ENCODE measurements at regions not wholly inside any gene's neighbourhood (a gene's known extent, or its start where the extent isn't known, plus 50 kb on each side); places are given as distances from the start of the nearest gene placed in this dataset.
"Not testable (repeated sequence)": the region's sequence is repeated elsewhere in the genome, so short reads cannot be mapped to it uniquely, and the experiment has no call there.

- TF ChIP-seq EP300 (IDR thresholded peaks at IDR 0.05) (no peak), CTCF (IDR thresholded peaks at IDR 0.05) (no peak), POLR2A (IDR thresholded peaks at IDR 0.05) (no peak)
- intact Hi-C loops (cut with DNase I), result no loop called here
- H3K4me3 ChIP-seq, result no peak overlapping the region
- no peak for DNase-seq
- no peak overlapping the region for H3K27ac ChIP-seq
- H3K4me1 ChIP-seq (ENCODE audit: insufficient read depth), result no peaks in the 10 kb centered on the region
- H3K27me3 ChIP-seq, result no peaks in the 10 kb centered on the region
- H3K36me3 ChIP-seq, result no peaks in the 10 kb centered on the region
- 55 to 70% (median 62%) methylated on average over 4 of the region's 4 CpGs for WGBS, 3 donors
- H3K9me3 ChIP-seq, result peaks cover 0 to 2% of the 10 kb centered on the region in 2 donors
Measured at GRCh38 chr7:73952266-73952665, 75.7 kb upstream of the ELN start.

- H3K9me3 ChIP-seq, result peaks cover 0 to 2% of the 10 kb centered on the region in 2 donors
- H3K36me3 ChIP-seq, result no peaks in the 10 kb centered on the region
- H3K27me3 ChIP-seq, result no peaks in the 10 kb centered on the region
- no peak overlapping the region for H3K4me3 ChIP-seq
- no peak for DNase-seq
- H3K27ac ChIP-seq, result no peak overlapping the region
- intact Hi-C loops (cut with DNase I), result no loop called here
- no peaks in the 10 kb centered on the region for H3K4me1 ChIP-seq (ENCODE audit: insufficient read depth)
- WGBS, 3 donors, result 72 to 83% (median 82%) methylated on average over 3 of the region's 3 CpGs
- TF ChIP-seq EP300 (IDR thresholded peaks at IDR 0.05) (no peak), POLR2A (IDR thresholded peaks at IDR 0.05) (no peak)
Measured at GRCh38 chr7:73954181-73954580, 73.8 kb upstream of the ELN start.

DNA sequence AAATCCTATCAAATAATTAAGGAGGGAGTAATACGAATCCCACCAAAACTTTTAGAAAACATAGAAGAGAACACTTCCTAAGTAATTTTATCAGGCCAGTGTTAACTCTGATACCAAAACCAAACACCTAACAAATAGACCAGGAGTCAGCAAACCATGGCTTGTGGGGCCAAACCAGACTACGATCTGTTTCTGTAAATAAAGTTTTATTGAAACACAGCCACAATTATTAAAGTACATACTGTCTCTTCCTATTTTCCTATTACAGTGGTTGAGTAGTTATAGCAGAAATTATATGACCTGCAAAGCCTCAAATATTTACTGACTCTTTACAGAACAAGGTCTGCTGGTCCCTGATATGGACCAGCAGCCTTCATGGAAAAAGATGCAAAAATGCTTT lies 73.1 kb upstream of the ELN start:
- intact Hi-C loops (cut with DNase I), result no loop called here
- 57 to 74% (median 62%) methylated on average over 2 of the region's 2 CpGs for WGBS, 3 donors
- no peaks in the 10 kb centered on the region for H3K27me3 ChIP-seq
- no peak overlapping the region for H3K27ac ChIP-seq
- H3K4me3 ChIP-seq, result no peak overlapping the region
- H3K36me3 ChIP-seq, result no peaks in the 10 kb centered on the region
- no peaks in the 10 kb centered on the region for H3K9me3 ChIP-seq
- TF ChIP-seq POLR2A (IDR thresholded peaks at IDR 0.05) (no peak), EP300 (IDR thresholded peaks at IDR 0.05) (no peak), CTCF (IDR thresholded peaks at IDR 0.05) (no peak)
- no peaks in the 10 kb centered on the region for H3K4me1 ChIP-seq (ENCODE audit: insufficient read depth)
- no peak for DNase-seq

DNA sequence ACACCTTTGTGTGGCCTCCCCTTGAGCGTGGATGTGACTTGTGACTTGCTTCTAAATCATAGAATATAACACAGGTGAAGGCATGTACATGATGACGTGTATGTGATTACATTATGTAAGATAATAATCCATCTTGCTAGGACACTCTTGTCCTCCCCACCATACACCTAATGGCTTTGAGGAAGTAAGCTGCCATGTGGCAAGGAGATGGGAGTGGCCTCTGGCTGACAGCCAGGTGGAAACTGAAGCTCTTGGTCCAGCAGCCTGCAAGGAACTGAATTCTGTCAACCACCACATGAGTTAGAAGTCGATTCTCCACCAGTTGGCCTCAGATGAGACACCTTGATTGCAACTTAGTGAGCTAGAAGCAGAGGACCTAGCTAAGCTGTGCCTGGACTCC lies 67.4 kb upstream of the ELN start:
- H3K27ac ChIP-seq, result no peak overlapping the region
- DNase-seq, result no peak

GRCh38 chr7:73961991-73962390 lies 66.0 kb upstream of the ELN start:
- H3K36me3 ChIP-seq; DNase-seq; H3K4me1 ChIP-seq (ENCODE audit: insufficient read depth); intact Hi-C loops (cut with DNase I); H3K4me3 ChIP-seq; H3K27ac ChIP-seq; H3K27me3 ChIP-seq; H3K9me3 ChIP-seq: not testable (repeated sequence)
- 85 to 96% (median 86%) methylated on average over 9 of the region's 9 CpGs for WGBS, 3 donors

More for the DNA sequence above, 67.4 kb upstream of the ELN start:
- no peak for TF ChIP-seq CTCF (IDR thresholded peaks at IDR 0.05)
- TF ChIP-seq POLR2A (IDR thresholded peaks at IDR 0.05), result no peak
- TF ChIP-seq EP300 (IDR thresholded peaks at IDR 0.05), result no peak
- Histone ChIP-seq H3K4me1 (ENCODE audit: insufficient read depth) (no peaks in the 10 kb centered on the region), H3K9me3 (no peaks in the 10 kb centered on the region), H3K36me3 (no peaks in the 10 kb centered on the region), H3K4me3 (no peak overlapping the region), H3K27me3 (no peaks in the 10 kb centered on the region)
- intact Hi-C loops (cut with DNase I), result no loop called here
- WGBS, 3 donors, result 73 to 89% (median 79%) methylated on average over 3 of the region's 3 CpGs
